ENCODE measurements at regions not wholly inside any gene's neighbourhood (a gene's known extent, or its start where the extent isn't known, plus 50 kb on each side); places are given as distances from the start of the nearest gene placed in this dataset.
A peak's percentile ranks its signal among the peaks of the same experiment; 100 is the strongest.

GRCh38 chr3:168865022-168865551 lies 769.4 kb upstream of the GOLIM4 start:
- in situ Hi-C loops (cut with HindIII; ENCODE audit: extremely low pct_ligation_motif_present, low pct_unique_long_range_greater_than_20kb), result loop anchor here (10.0 kb wide), 1 partner anchor 800 kb away; the partner anchor contains the start of gene MECOM
- Histone ChIP-seq H3K4me3 (replicated peaks in 1 of 3; ENCODE audit: insufficient read depth in 1 of 3, low read depth in 2 of 3, low read length in 3 of 3) (no peak overlapping the region), H3K4me1 (ENCODE audit: insufficient read depth, low read length) (peaks cover 87% of the 10 kb centered on the region), H4K20me1 (ENCODE audit: insufficient read depth, low read length) (no peaks in the 10 kb centered on the region), H3K9me3 (ENCODE audit: low read length) (no peaks in the 10 kb centered on the region), H3K79me2 (ENCODE audit: insufficient read depth, low read length) (no peaks in the 10 kb centered on the region), H3K27ac (ENCODE audit: extremely low read length, insufficient read depth, low read length) (no peak overlapping the region), H3K27me3 (ENCODE audit: control insufficient read depth in 1 of 2, insufficient read depth in 2 of 2, low read length in 2 of 2) (no peaks in the 10 kb centered on the region), H3K36me3 (replicated peaks in 1 of 2; ENCODE audit: control insufficient read depth in 1 of 2, insufficient read depth in 2 of 2, low read length in 2 of 2) (no peaks in the 10 kb centered on the region), H2AFZ (ENCODE audit: low read length) (no peak overlapping the region), H3K9ac (ENCODE audit: insufficient read depth, low read depth, low read length) (no peak overlapping the region), H3K4me2 (ENCODE audit: low read depth, low read length) (no peak overlapping the region)
- no peak for DNase-seq (ENCODE audit: low spot score)
- no peak for ATAC-seq
- intact Hi-C loops (cut with micrococcal nuclease; ENCODE audit: unreplicated experiment), result loop anchor here (5.0 to 10.0 kb wide), 2 partner anchors 87 to 280 kb away; no protein-coding TSS in a partner anchor
- BruUV-seq (replicated peaks), result no TSS peak
- ChIA-PET POLR2A (no interaction called here), CTCF (ENCODE audit: low intra/inter-chr PET ratio, low total read pairs) (interaction anchor here (1.3 to 1.5 kb wide), 2 partner anchors 18 to 25 kb away, joined by 3 to 6 read pairs; no protein-coding TSS in a partner anchor)
- TF ChIP-seq ATF7-NPFF (CRISPR knock-in tag; IDR thresholded peaks at IDR 0.05; ENCODE audit: low read depth) (no peak), PHF20 (CRISPR knock-in tag; IDR thresholded peaks at IDR 0.05) (no peak), STAG1 (CRISPR knock-in tag; IDR thresholded peaks at IDR 0.05) (peak; percentile 49), PITX1 (CRISPR knock-in tag; IDR thresholded peaks at IDR 0.05) (no peak), SMC3 (IDR thresholded peaks at IDR 0.05; ENCODE audit: low read length) (peak; percentile 56), GATAD2A (CRISPR knock-in tag; IDR thresholded peaks at IDR 0.05) (peak; percentile 32; the same call in 1 of the 2 replicates), ZNF367 (CRISPR knock-in tag; IDR thresholded peaks at IDR 0.05; ENCODE audit: borderline replicate concordance) (no peak), MED1 (CRISPR knock-in tag; IDR thresholded peaks at IDR 0.05) (no peak), ZNF878 (CRISPR knock-in tag; IDR thresholded peaks at IDR 0.05) (no peak), CTCF (CRISPR knock-in tag; IDR thresholded peaks at IDR 0.05) (peak; percentile 48; the same call in 1 of the 2 replicates)
- TF ChIP-seq, protein P1, sequence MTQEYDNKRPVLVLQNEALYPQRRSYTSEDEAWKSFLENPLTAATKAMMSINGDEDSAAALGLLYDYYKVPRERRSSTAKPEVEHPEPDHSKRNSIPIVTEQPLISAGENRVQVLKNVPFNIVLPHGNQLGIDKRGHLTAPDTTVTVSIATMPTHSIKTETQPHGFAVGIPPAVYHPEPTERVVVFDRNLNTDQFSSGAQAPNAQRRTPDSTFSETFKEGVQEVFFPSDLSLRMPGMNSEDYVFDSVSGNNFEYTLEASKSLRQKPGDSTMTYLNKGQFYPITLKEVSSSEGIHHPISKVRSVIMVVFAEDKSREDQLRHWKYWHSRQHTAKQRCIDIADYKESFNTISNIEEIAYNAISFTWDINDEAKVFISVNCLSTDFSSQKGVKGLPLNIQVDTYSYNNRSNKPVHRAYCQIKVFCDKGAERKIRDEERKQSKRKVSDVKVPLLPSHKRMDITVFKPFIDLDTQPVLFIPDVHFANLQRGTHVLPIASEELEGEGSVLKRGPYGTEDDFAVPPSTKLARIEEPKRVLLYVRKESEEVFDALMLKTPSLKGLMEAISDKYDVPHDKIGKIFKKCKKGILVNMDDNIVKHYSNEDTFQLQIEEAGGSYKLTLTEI (CRISPR knock-in tag; conservative IDR thresholded peaks at IDR 0.05), result no peak
- 6% methylated on average over 1 of the region's 1 CpG for WGBS (ENCODE audit: low lambda C conversion rate)
- FAIRE-seq, result no peak
